ENCODE measurements at regions not wholly inside any gene's neighbourhood (a gene's known extent, or its start where the extent isn't known, plus 50 kb on each side); places are given as distances from the start of the nearest gene placed in this dataset.

- TF ChIP-seq CTCF (conservative IDR thresholded peaks at IDR 0.05; ENCODE audit: low read depth, low read length) (no peak), EZH2 (IDR thresholded peaks at IDR 0.05; ENCODE audit: low read length, unreplicated experiment) (no peak), EZH2phosphoT487 (IDR thresholded peaks at IDR 0.05; ENCODE audit: borderline replicate concordance, low read length) (no peak)
These were observed 103.7 kb upstream of the PDC start for GRCh38 chr1:186564582-186564981.

All from PC-3 (cell line).